A673 (cell line): ENCODE measurements at regions not wholly inside any gene's neighbourhood (a gene's known extent, or its start where the extent isn't known, plus 50 kb on each side); places are given as distances from the start of the nearest gene placed in this dataset.

Experiments used
- EZH2 ChIP-seq: fragments of 200-600 bp; sonication (generic); IDR thresholded peaks from 2 replicates; pipeline ENCODE4 v1.6.1; 2017; ENCODE audit warnings: borderline replicate concordance, low read depth, mild to moderate bottlenecking, mixed read lengths, antibody characterized with exemption, low read length; ENCODE audit not compliant: poor library complexity, severe bottlenecking
- TF ChIP-seq, protein P1 (sequence below): fragments of 300-800, 200-600 bp; sonication (generic); conservative IDR thresholded peaks from 2 replicates; pipeline ENCODE4 v1.5.1; 2017; ENCODE audit warnings: low read depth, mild to moderate bottlenecking, antibody characterized with exemption, low read length, moderate library complexity, mixed read lengths

DNA sequence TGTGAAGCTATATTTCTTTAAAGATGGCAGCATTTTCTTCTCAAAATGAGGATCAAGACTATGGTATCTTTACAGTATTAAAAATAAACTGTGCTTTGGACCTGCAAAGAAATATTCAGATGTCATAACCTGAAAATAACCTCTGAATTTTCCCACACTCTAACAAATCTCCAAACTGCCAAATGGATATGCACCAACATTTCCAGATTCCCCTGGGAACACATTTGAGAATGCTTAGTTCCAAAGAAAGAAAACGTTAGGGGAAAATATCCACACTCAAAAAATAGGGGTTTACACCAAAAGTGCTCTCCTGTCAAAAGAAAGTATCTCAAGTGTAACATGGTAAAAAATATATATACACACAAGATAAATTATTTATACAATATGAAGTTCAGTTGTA is 69.1 kb upstream of the ARHGAP29 start:
- no peak for TF ChIP-seq EZH2
- TF ChIP-seq, protein P1, sequence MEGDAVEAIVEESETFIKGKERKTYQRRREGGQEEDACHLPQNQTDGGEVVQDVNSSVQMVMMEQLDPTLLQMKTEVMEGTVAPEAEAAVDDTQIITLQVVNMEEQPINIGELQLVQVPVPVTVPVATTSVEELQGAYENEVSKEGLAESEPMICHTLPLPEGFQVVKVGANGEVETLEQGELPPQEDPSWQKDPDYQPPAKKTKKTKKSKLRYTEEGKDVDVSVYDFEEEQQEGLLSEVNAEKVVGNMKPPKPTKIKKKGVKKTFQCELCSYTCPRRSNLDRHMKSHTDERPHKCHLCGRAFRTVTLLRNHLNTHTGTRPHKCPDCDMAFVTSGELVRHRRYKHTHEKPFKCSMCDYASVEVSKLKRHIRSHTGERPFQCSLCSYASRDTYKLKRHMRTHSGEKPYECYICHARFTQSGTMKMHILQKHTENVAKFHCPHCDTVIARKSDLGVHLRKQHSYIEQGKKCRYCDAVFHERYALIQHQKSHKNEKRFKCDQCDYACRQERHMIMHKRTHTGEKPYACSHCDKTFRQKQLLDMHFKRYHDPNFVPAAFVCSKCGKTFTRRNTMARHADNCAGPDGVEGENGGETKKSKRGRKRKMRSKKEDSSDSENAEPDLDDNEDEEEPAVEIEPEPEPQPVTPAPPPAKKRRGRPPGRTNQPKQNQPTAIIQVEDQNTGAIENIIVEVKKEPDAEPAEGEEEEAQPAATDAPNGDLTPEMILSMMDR: no peak
